Lung (tissue), 11 donors: ENCODE measurements at regions not wholly inside any gene's neighbourhood (a gene's known extent, or its start where the extent isn't known, plus 50 kb on each side); places are given as distances from the start of the nearest gene placed in this dataset.

ENCODE experiments used
- ATAC-seq: fragments of 200-7000 bp; cut with Tn5 transposase; one replicate; pipeline ENCODE4 v1.9.1; 2020; ENCODE audit warnings: moderate number of reproducible peaks; ENCODE audit not compliant: insufficient read depth, low FRiP score
- DNase-seq, 3 donors: peaks; one replicate each; pipeline ENCODE4 v3.0.0-alpha.2; 2013 to 2017
- H3K27ac ChIP-seq, 2 donors: one replicate each; pipeline ENCODE4 v1.5.1; 2013; ENCODE audit warnings: mild to moderate bottlenecking in 2 of 2, moderate library complexity in 2 of 2, control low read depth in 1 of 2, inconsistent platforms in 1 of 2, low read depth in 1 of 2, low read length in 1 of 2
- H3K27me3 ChIP-seq, 3 donors: one replicate each; pipeline ENCODE4 v1.5.1; 2013; ENCODE audit warnings: low read length in 2 of 3; ENCODE audit not compliant: control insufficient read depth in 3 of 3, insufficient read depth in 3 of 3
- H3K36me3 ChIP-seq, 4 donors: one replicate each; pipeline ENCODE4 v1.5.1; 2013; ENCODE audit warnings: low read length in 4 of 4, mild to moderate bottlenecking in 1 of 4, moderate library complexity in 1 of 4; ENCODE audit not compliant: control insufficient read depth in 4 of 4, insufficient read depth in 4 of 4
- H3K4me1 ChIP-seq, 5 donors: one replicate each; pipeline ENCODE4 v1.5.1; 2013; ENCODE audit warnings: low read length in 5 of 5, mild to moderate bottlenecking in 2 of 5, moderate library complexity in 1 of 5; ENCODE audit not compliant: control insufficient read depth in 5 of 5, insufficient read depth in 5 of 5
- H3K4me3 ChIP-seq: one replicate; pipeline ENCODE4 v1.5.1; 2013; ENCODE audit warnings: mild to moderate bottlenecking, control low read depth, moderate library complexity
- H3K9ac ChIP-seq, 2 donors: one replicate each; pipeline ENCODE4 v1.5.1; 2013; ENCODE audit warnings: low read length in 2 of 2, control low read depth in 1 of 2; ENCODE audit not compliant: insufficient read depth in 1 of 2
- H3K9me3 ChIP-seq, 4 donors: one replicate each; pipeline ENCODE4 v1.5.1; 2013; ENCODE audit warnings: low read length in 3 of 4, mild to moderate bottlenecking in 1 of 4, moderate library complexity in 1 of 4; ENCODE audit not compliant: control insufficient read depth in 4 of 4, insufficient read depth in 3 of 4
- CTCF ChIP-seq: IDR thresholded peaks from 2 replicates; pipeline ENCODE4 v1.5.1; 2012; ENCODE audit warnings: mild to moderate bottlenecking; ENCODE audit errors: control extremely low read depth, extremely low read depth
- WGBS, 2 donors: extraction: QIAGEN DNeasy Blood & Tissue Kit; methylation state at CpG; one replicate each; pipeline ENCODE4 v1.1.7; 2013; 5-methylcytosine and 5-hydroxymethylcytosine counted together
- donor health status: control.
- donor health status: control.
- donor health status: Bipolar disorder and iron deficiency.
- donor health status: healthy.
- donor health status: DM: yes; HTN: yes; CAD: no.

GRCh38 chr15:81729340-81729739 is 316.5 kb downstream of the MEX3B start:
- Histone ChIP-seq H3K4me1 (peaks cover 0 to 18% (median 0%) of the 10 kb centered on the region in 5 donors), H3K36me3 (no peaks in the 10 kb centered on the region), H3K27me3 (no peaks in the 10 kb centered on the region), H3K9me3 (peaks cover 0 to 2% (median 0%) of the 10 kb centered on the region in 4 donors), H3K4me3 (no peak overlapping the region), H3K9ac (no peak overlapping the region), H3K27ac (no peak overlapping the region)
- ATAC-seq (no peak), DNase-seq (no peak)
- TF ChIP-seq CTCF: no peak
- WGBS, 2 donors: 67 to 74% methylated on average over 3 of the region's 3 CpGs

- Histone ChIP-seq H3K4me3 (no peak overlapping the region), H3K9ac (no peak overlapping the region), H3K4me1 (peaks cover 0 to 22% (median 5%) of the 10 kb centered on the region in 5 donors), H3K27me3 (no peaks in the 10 kb centered on the region), H3K27ac (no peak overlapping the region), H3K9me3 (peaks cover 0 to 2% (median 0%) of the 10 kb centered on the region in 4 donors), H3K36me3 (no peaks in the 10 kb centered on the region)
- no peak for TF ChIP-seq CTCF
- peak in 2 of 3 donors; percentile 85 to 90 for DNase-seq
- ATAC-seq: no peak
Observed at GRCh38 chr15:81728726-81729125, 317.1 kb downstream of the MEX3B start.

GRCh38 chr15:81725590-81725989 is 320.2 kb downstream of the MEX3B start:
- WGBS, 2 donors: 84 to 91% methylated on average over 1 of the region's 1 CpG
- no peak for TF ChIP-seq CTCF
- DNase-seq: peak in 1 of 3 donors; percentile 30

GRCh38 chr15:81724536-81724935 is 321.3 kb downstream of the MEX3B start:
- ATAC-seq: no peak
- no peak overlapping the region for H3K4me3 ChIP-seq
- no peaks in the 10 kb centered on the region for H3K36me3 ChIP-seq
- no peaks in the 10 kb centered on the region for H3K27me3 ChIP-seq
- no peak overlapping the region for H3K27ac ChIP-seq
- peaks cover 0 to 33% (median 5%) of the 10 kb centered on the region in 5 donors for H3K4me1 ChIP-seq
- peaks cover 0 to 2% (median 0%) of the 10 kb centered on the region in 4 donors for H3K9me3 ChIP-seq
- H3K9ac ChIP-seq: no peak overlapping the region
- WGBS, 2 donors: 73 to 80% methylated on average over 2 of the region's 2 CpGs
- DNase-seq: peak in 1 of 3 donors; percentile 2
- no peak for TF ChIP-seq CTCF

More at GRCh38 chr15:81725590-81725989, 320.2 kb downstream of the MEX3B start:
- Histone ChIP-seq H3K9me3 (peaks cover 0 to 2% (median 0%) of the 10 kb centered on the region in 4 donors), H3K9ac (no peak overlapping the region), H3K4me3 (no peak overlapping the region), H3K4me1 (peaks cover 0 to 35% (median 5%) of the 10 kb centered on the region in 5 donors), H3K36me3 (no peaks in the 10 kb centered on the region), H3K27me3 (no peaks in the 10 kb centered on the region), H3K27ac (no peak overlapping the region)
- ATAC-seq: no peak
